H9 (cell line): ENCODE measurements at regions not wholly inside any gene's neighbourhood (a gene's known extent, or its start where the extent isn't known, plus 50 kb on each side); places are given as distances from the start of the nearest gene placed in this dataset.

Experiments used
- DNase-seq: peaks from one replicate; pipeline ENCODE4 v3.0.0-alpha.2; 2017
- H2AFZ ChIP-seq: one replicate; pipeline ENCODE4 v1.6.1; 2013; ENCODE audit warnings: mild to moderate bottlenecking, low read length, control low read depth, moderate library complexity
- H2AK5ac ChIP-seq: 2 replicates; pipeline ENCODE4 v1.6.1; 2013; ENCODE audit warnings: low read length, control low read depth, mixed read lengths; ENCODE audit not compliant: insufficient read length
- H2BK120ac ChIP-seq: one replicate; pipeline ENCODE4 v1.6.1; 2013; ENCODE audit warnings: low read depth, mild to moderate bottlenecking, low read length, control low read depth, inconsistent platforms; ENCODE audit not compliant: poor library complexity, severe bottlenecking
- H2BK12ac ChIP-seq: 2 replicates; pipeline ENCODE4 v1.6.1; 2013; ENCODE audit warnings: low read length, control low read depth, mixed read lengths, low read depth; ENCODE audit not compliant: insufficient read length
- H2BK15ac ChIP-seq: 2 replicates; pipeline ENCODE4 v1.6.1; 2013; ENCODE audit warnings: low read depth, low read length, control low read depth
- H2BK20ac ChIP-seq: one replicate; pipeline ENCODE4 v1.6.1; 2013; ENCODE audit warnings: low read depth, mild to moderate bottlenecking, low read length, control low read depth, inconsistent platforms; ENCODE audit not compliant: poor library complexity, severe bottlenecking
- H2BK5ac ChIP-seq: 2 replicates; pipeline ENCODE4 v1.6.1; 2013; ENCODE audit warnings: low read length, control low read depth, mixed read lengths; ENCODE audit not compliant: insufficient read length
- H3K14ac ChIP-seq: 2 replicates; pipeline ENCODE4 v1.6.1; 2013; ENCODE audit warnings: low read length, control low read depth; ENCODE audit not compliant: insufficient read depth
- H3K18ac ChIP-seq: 2 replicates; pipeline ENCODE4 v1.6.1; 2013; ENCODE audit warnings: low read depth, mild to moderate bottlenecking, mixed read lengths, low read length, control low read depth; ENCODE audit not compliant: insufficient read length
- H3K23ac ChIP-seq: 2 replicates; pipeline ENCODE4 v1.6.1; 2013; ENCODE audit warnings: low read length, control low read depth, mixed read lengths, low read depth; ENCODE audit not compliant: insufficient read length
- H3K23me2 ChIP-seq: 2 replicates; pipeline ENCODE4 v1.6.1; 2013; ENCODE audit warnings: low read depth, mild to moderate bottlenecking, mixed read lengths, low read length, control low read depth; ENCODE audit not compliant: insufficient read length, poor library complexity, severe bottlenecking
- H3K27ac ChIP-seq: 2 replicates; pipeline ENCODE4 v1.5.1; 2013; ENCODE audit warnings: low read length, control low read depth, mixed read lengths, low read depth; ENCODE audit not compliant: insufficient read length
- H3K27me3 ChIP-seq: 2 replicates; pipeline ENCODE4 v1.6.1; 2013; ENCODE audit warnings: low read length, control low read depth, inconsistent platforms; ENCODE audit not compliant: insufficient read depth
- H3K4ac ChIP-seq: 2 replicates; pipeline ENCODE4 v1.6.1; 2013; ENCODE audit warnings: low read depth, mild to moderate bottlenecking, control low read depth, inconsistent platforms, low read length, moderate library complexity
- H3K4me1 ChIP-seq: 2 replicates; pipeline ENCODE4 v1.6.1; 2013; ENCODE audit warnings: low read length, control low read depth, inconsistent platforms; ENCODE audit not compliant: insufficient read depth
- H3K4me2 ChIP-seq: 2 replicates; pipeline ENCODE4 v1.6.1; 2013; ENCODE audit warnings: low read length, control low read depth, mixed read lengths; ENCODE audit not compliant: insufficient read length, insufficient read depth
- H3K56ac ChIP-seq: 2 replicates; pipeline ENCODE4 v1.6.1; 2013; ENCODE audit warnings: low read depth, mild to moderate bottlenecking, mixed read lengths, low read length, control low read depth; ENCODE audit not compliant: insufficient read length
- H3K79me1 ChIP-seq: 2 replicates; pipeline ENCODE4 v1.6.1; 2013; ENCODE audit warnings: low read depth, mild to moderate bottlenecking, moderate library complexity, low read length, control low read depth, inconsistent platforms; ENCODE audit not compliant: insufficient read depth, poor library complexity, severe bottlenecking
- H3K79me2 ChIP-seq: 2 replicates; pipeline ENCODE4 v1.6.1; 2013; ENCODE audit warnings: low read length, control low read depth, inconsistent platforms; ENCODE audit not compliant: insufficient read depth
- H3K9ac ChIP-seq: 2 replicates; pipeline ENCODE4 v1.6.1; 2013; ENCODE audit warnings: low read length, control low read depth, mixed read lengths; ENCODE audit not compliant: insufficient read length; ENCODE audit errors: extremely low read depth
- H3K9me3 ChIP-seq: one replicate; pipeline ENCODE4 v1.6.1; 2013; ENCODE audit warnings: low read depth, low read length, inconsistent platforms; ENCODE audit not compliant: control insufficient read depth
- H3T11ph ChIP-seq: one replicate; pipeline ENCODE4 v1.6.1; 2013; ENCODE audit warnings: mild to moderate bottlenecking, low read length, control low read depth, inconsistent platforms
- H4K20me1 ChIP-seq: one replicate; pipeline ENCODE4 v1.6.1; 2013; ENCODE audit not compliant: control insufficient read depth, insufficient read length, insufficient read depth
- H4K5ac ChIP-seq: 2 replicates; pipeline ENCODE4 v1.6.1; 2013; ENCODE audit warnings: low read depth, mild to moderate bottlenecking, mixed read lengths, low read length, control low read depth; ENCODE audit not compliant: insufficient read length
- H4K8ac ChIP-seq: replicated peaks from 2 replicates; pipeline ENCODE4 v1.6.1; 2013; ENCODE audit warnings: low read length, control low read depth, mixed read lengths, low read depth; ENCODE audit not compliant: insufficient read length
- H4K91ac ChIP-seq: 2 replicates; pipeline ENCODE4 v1.6.1; 2013; ENCODE audit warnings: low read depth, mild to moderate bottlenecking, moderate library complexity, mixed read lengths, low read length, control low read depth; ENCODE audit not compliant: insufficient read length
- H3K27ac Mint-ChIP-seq, 3 experiments: 2 replicates in 2 of 3; 3 replicates in 1 of 3; pipeline ENCODE4 v1.8.0; 2020 to 2021; ENCODE audit warnings: mixed read lengths in 3 of 3, mild to moderate bottlenecking in 1 of 3, moderate library complexity in 1 of 3
- H3K27me3 Mint-ChIP-seq: 2 replicates; pipeline ENCODE4 v1.8.0; 2021; ENCODE audit warnings: low read depth, mild to moderate bottlenecking, moderate library complexity, mixed read lengths
- H3K36me3 Mint-ChIP-seq, 3 experiments: 2 replicates in 2 of 3; 3 replicates in 1 of 3; pipeline ENCODE4 v1.8.0; 2020 to 2021; ENCODE audit warnings: low read depth in 3 of 3, mixed read lengths in 3 of 3; ENCODE audit not compliant: insufficient read depth in 1 of 3
- H3K4me1 Mint-ChIP-seq, 2 experiments: 2 replicates each; pipeline ENCODE4 v1.8.0; 2020; ENCODE audit warnings: mixed read lengths in 2 of 2
- H3K4me3 Mint-ChIP-seq, 2 experiments: 2 replicates in 1 of 2; 3 replicates in 1 of 2; pipeline ENCODE4 v1.8.0; 2020 to 2021; ENCODE audit warnings: mild to moderate bottlenecking in 2 of 2, mixed read lengths in 2 of 2, moderate library complexity in 1 of 2
- H3K9me3 Mint-ChIP-seq, 2 experiments: 2 replicates in 1 of 2; 3 replicates in 1 of 2; pipeline ENCODE4 v1.8.0; 2020; ENCODE audit warnings: mild to moderate bottlenecking in 2 of 2, mixed read lengths in 2 of 2, moderate library complexity in 1 of 2
- WGBS: extraction: QIAGEN DNeasy Blood & Tissue Kit; methylation state at CpG from one replicate; pipeline ENCODE4 v1.1.7; 2013; ENCODE audit warnings: missing lambda C conversion rate, low lambda C conversion rate, mixed read lengths; ENCODE audit not compliant: insufficient read length; ENCODE audit errors: extremely low coverage; 5-methylcytosine and 5-hydroxymethylcytosine counted together
- TF ChIP-seq, protein P1 (sequence below): fragments of 200-600 bp; sonication (generic); conservative IDR thresholded peaks from 3 replicates; pipeline ENCODE4 v1.8.0; 2021; ENCODE audit warnings: antibody characterized with exemption, mild to moderate bottlenecking

DNA sequence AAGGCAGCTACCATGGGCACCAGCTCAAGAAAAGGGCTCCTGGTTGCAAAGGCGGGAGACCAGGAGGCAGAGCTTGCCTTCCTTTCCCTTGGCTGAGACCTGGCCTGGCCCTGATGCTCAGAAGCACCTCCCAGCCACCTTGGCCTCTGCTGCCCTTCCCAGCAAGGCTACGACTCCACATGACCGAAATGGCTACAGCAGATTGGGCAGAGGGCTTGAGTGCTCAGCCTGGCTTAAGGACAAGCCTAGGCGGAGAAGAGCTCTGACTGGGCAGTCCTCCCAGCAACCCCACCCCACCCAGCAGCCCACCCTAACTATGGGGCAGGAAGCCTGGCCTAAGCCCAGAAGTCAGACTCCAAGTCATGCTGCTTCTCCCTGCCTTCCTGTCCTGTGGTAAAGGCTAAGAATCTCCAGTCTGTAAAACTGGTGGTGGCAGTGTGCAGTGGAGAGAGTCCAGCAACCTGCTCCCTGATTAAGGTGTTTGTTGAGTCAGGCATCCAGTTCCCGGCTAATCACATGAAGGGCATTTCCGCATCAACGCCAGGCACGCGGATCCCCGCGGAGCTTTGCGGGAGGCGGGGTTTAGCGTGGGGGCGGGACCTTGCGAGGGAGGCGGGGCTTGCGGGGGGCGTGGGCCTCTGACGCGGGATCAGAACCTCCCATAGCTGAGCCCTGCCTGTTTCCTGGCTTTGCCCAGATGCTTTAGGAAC, 256.0 kb downstream of the BCL11A start:
- Histone ChIP-seq H2AFZ (no peak overlapping the region), H2AK5ac (no peak overlapping the region), H3K9ac (no peak overlapping the region), H3K23me2 (no peaks in the 10 kb centered on the region), H2BK5ac (no peak overlapping the region), H2BK12ac (no peak overlapping the region), H3K27me3 (no peaks in the 10 kb centered on the region), H3K9me3 (no peaks in the 10 kb centered on the region), H3K4me2 (no peak overlapping the region), H3K4me1 (peaks cover 4% of the 10 kb centered on the region; the same call in 1 of the 2 replicates), H4K20me1 (no peaks in the 10 kb centered on the region), H3K79me1 (no peaks in the 10 kb centered on the region), H4K91ac (no peak overlapping the region), H2BK15ac (no peak overlapping the region), H3K79me2 (no peaks in the 10 kb centered on the region), H3K27ac (no peak overlapping the region), H3K14ac (no peak overlapping the region), H3K4ac (no peak overlapping the region), H3K23ac (no peak overlapping the region), H3T11ph (no peak overlapping the region), H2BK120ac (no peak overlapping the region), H4K5ac (no peak overlapping the region), H4K8ac (no peak overlapping the region), H2BK20ac (no peak overlapping the region), H3K56ac (no peak overlapping the region), H3K18ac (no peak overlapping the region)
- TF ChIP-seq, protein P1, sequence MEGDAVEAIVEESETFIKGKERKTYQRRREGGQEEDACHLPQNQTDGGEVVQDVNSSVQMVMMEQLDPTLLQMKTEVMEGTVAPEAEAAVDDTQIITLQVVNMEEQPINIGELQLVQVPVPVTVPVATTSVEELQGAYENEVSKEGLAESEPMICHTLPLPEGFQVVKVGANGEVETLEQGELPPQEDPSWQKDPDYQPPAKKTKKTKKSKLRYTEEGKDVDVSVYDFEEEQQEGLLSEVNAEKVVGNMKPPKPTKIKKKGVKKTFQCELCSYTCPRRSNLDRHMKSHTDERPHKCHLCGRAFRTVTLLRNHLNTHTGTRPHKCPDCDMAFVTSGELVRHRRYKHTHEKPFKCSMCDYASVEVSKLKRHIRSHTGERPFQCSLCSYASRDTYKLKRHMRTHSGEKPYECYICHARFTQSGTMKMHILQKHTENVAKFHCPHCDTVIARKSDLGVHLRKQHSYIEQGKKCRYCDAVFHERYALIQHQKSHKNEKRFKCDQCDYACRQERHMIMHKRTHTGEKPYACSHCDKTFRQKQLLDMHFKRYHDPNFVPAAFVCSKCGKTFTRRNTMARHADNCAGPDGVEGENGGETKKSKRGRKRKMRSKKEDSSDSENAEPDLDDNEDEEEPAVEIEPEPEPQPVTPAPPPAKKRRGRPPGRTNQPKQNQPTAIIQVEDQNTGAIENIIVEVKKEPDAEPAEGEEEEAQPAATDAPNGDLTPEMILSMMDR, result no peak
- H3K4me1 Mint-ChIP-seq, result peaks cover 19 to 27% of the 10 kb centered on the region in 2 experiments
- WGBS, result no CpG with 5 or more reads among the region's 21 CpGs
- peak; percentile 88 for DNase-seq
- H3K4me3 Mint-ChIP-seq, result no peak overlapping the region
- peaks cover 0 to 4% (median 1%) of the 10 kb centered on the region in 3 experiments; a peak in 3 of 7 replicates for H3K36me3 Mint-ChIP-seq
- H3K27ac Mint-ChIP-seq, result no peak overlapping the region
- H3K9me3 Mint-ChIP-seq, result peaks cover 3 to 4% of the 10 kb centered on the region in 2 experiments; a peak in 4 of 5 replicates
- H3K27me3 Mint-ChIP-seq, result peaks cover 11% of the 10 kb centered on the region
